BE2C (cell line): ENCODE measurements at regions not wholly inside any gene's neighbourhood (a gene's known extent, or its start where the extent isn't known, plus 50 kb on each side); places are given as distances from the start of the nearest gene placed in this dataset.
A peak's percentile ranks its signal among the peaks of the same experiment; 100 is the strongest.

Experiments
- DNase-seq: peaks from one replicate; pipeline ENCODE4 v3.0.0-alpha.2; 2020
- H3K27me3 ChIP-seq: fragments of 250-450 bp; sonication (Bioruptor Pico); 2 replicates; pipeline ENCODE4 v1.5.1; 2020; ENCODE audit warnings: mild to moderate bottlenecking
- H3K36me3 ChIP-seq: fragments of 250-450 bp; sonication (Bioruptor Pico); 2 replicates; pipeline ENCODE4 v1.5.1; 2020; ENCODE audit warnings: mild to moderate bottlenecking
- H3K4me1 ChIP-seq: fragments of 250-450 bp; sonication (Bioruptor Pico); 2 replicates; pipeline ENCODE4 v1.5.1; 2020
- H3K4me3 ChIP-seq: 2 replicates; pipeline ENCODE4 v1.5.1; 2011; ENCODE audit warnings: low read depth, low read length
- H3K9me3 ChIP-seq: fragments of 250-450 bp; sonication (Bioruptor Pico); 2 replicates; pipeline ENCODE4 v1.5.1; 2020
- TF ChIP-seq, protein P1 (sequence below): IDR thresholded peaks from 2 replicates; pipeline ENCODE4 v1.5.1; 2012; ENCODE audit warnings: mild to moderate bottlenecking, low read depth, low read length

DNA sequence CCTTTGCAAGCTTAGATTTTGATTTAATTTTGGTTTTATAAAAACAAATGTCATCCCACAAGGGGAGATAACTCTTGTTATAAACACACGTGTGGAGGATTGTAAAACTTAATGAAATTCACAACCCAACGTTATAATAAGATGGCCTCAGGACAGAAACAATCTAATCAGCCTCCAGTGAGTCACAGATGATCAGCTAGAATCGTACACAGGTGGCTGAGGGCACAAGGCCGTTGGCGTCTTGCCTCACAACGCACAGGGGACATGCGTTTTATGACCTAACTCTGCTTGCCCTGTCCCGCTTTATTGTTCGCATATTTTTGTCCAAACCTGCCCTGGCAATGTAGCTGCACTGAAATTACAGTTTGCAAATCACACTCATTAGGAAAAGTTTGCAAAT is 121.9 kb upstream of the PDZRN3 start:
- Histone ChIP-seq H3K4me1 (peaks cover 4% of the 10 kb centered on the region; the same call in 1 of the 2 replicates), H3K4me3 (no peak overlapping the region), H3K9me3 (no peaks in the 10 kb centered on the region), H3K36me3 (no peaks in the 10 kb centered on the region), H3K27me3 (no peaks in the 10 kb centered on the region)
- TF ChIP-seq, protein P1, sequence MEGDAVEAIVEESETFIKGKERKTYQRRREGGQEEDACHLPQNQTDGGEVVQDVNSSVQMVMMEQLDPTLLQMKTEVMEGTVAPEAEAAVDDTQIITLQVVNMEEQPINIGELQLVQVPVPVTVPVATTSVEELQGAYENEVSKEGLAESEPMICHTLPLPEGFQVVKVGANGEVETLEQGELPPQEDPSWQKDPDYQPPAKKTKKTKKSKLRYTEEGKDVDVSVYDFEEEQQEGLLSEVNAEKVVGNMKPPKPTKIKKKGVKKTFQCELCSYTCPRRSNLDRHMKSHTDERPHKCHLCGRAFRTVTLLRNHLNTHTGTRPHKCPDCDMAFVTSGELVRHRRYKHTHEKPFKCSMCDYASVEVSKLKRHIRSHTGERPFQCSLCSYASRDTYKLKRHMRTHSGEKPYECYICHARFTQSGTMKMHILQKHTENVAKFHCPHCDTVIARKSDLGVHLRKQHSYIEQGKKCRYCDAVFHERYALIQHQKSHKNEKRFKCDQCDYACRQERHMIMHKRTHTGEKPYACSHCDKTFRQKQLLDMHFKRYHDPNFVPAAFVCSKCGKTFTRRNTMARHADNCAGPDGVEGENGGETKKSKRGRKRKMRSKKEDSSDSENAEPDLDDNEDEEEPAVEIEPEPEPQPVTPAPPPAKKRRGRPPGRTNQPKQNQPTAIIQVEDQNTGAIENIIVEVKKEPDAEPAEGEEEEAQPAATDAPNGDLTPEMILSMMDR, result no peak
- DNase-seq, result peak; percentile 24

DNA sequence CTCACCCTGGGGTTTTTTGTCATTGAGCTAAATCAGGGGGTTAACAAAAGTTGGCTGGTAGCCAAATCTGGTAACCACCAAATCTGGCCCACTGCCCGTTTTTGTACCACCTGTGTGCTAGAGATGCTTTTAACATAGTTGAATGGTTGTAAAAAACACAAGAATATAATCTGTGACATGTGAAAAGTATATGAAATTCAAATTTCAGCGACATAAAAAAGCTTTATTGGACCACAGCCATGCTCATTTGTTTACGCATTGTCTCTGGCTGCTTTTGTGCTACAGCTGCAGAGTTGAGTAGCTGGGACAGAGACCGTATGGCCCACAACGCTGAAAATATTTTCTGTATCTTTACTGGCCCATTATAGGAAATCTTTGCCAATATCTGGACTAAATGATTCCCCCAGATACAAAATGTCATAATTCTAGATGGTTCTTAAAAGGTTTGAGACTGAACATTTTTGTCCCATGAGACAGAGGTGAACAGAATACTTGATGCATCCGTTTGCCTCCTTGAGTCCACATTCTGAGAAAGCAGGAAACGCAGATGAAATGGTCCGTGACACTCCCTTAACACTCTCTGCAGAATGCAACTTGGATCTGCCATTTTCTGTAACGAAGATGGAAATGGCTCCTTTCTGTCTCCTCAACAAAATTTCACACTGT is 120.9 kb upstream of the PDZRN3 start:
- peaks cover 4% of the 10 kb centered on the region; the same call in 1 of the 2 replicates for H3K4me1 ChIP-seq
- no peaks in the 10 kb centered on the region for H3K27me3 ChIP-seq
- H3K9me3 ChIP-seq, result no peaks in the 10 kb centered on the region
- TF ChIP-seq, protein P1, result no peak
- H3K36me3 ChIP-seq, result no peaks in the 10 kb centered on the region
- H3K4me3 ChIP-seq, result no peak overlapping the region
- DNase-seq, result no peak

DNA sequence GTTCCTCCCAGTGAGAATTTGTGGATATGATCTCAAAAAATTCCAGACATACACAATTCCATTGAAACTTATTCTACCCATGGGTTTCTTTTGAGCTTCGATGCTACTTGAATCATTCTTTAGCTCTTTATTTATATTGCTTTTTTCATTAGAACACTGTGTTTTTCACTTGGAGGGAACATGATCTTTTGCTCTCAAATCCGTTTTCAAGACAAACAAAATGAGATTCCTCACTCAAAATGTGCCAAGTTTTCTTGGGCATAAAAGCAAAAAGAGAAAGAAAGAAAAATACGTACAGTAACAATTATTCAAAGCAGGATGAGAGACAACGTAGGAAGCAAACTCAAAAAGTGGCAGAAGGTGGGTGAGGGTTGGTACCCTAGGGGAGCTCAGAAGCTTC is 118.8 kb upstream of the PDZRN3 start:
- TF ChIP-seq, protein P1, result no peak
- no peaks in the 10 kb centered on the region for H3K36me3 ChIP-seq
- H3K27me3 ChIP-seq, result no peaks in the 10 kb centered on the region
- H3K4me1 ChIP-seq, result peaks cover 4% of the 10 kb centered on the region; the same call in 1 of the 2 replicates
- DNase-seq, result no peak
- H3K4me3 ChIP-seq, result no peak overlapping the region
- no peaks in the 10 kb centered on the region for H3K9me3 ChIP-seq

DNA sequence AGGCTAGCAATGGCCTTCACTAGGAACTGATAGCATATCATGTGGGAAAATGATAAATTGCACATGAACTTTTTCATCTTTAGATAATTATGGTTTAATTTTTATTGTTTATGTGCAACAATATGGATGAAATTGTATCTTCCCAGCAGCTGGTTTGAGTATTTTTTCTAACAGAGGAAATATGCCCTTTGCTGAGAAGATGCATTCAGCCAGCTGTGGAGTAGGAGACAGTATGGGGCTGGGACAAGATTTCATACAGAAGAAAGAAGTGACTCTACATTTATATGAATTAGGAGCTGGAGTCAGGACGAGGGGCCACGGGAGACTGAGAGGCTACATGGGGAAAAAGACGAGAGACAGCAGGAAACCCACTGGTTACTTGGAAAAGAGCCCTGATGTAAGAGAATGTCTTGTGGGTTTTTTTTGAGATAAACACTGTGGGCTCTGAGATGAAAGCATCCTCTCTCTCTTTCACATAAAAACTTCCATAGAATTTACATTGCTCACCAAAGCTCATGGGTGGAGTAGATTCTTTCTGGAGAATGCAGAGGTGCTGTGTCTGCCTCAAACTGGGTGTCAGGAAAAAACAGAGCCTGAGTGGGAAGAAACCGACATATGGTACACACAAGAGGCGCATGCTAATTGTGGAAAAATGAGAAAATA is 115.2 kb upstream of the PDZRN3 start:
- Histone ChIP-seq H3K36me3 (no peaks in the 10 kb centered on the region), H3K27me3 (no peaks in the 10 kb centered on the region), H3K9me3 (no peaks in the 10 kb centered on the region), H3K4me3 (no peak overlapping the region), H3K4me1 (no peaks in the 10 kb centered on the region)
- no peak for DNase-seq
- TF ChIP-seq, protein P1, result no peak

DNA sequence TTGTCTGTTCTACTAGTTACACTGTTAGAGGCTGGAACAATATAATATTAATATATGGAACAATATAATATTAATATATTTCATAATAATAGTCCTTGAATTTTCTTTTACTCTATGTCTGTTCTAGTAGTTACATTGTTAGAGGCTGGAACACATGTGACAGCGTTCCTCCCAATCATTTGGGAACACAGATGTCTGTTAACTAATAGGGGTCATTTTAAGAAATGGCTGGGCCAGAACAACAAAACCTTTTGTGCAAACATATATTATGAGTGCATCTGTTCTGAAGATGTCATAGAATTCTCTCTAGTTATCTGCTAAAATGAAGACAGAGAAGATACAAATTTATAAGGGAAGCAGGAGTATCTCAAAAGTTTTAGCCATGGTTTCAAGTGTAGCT is 114.0 kb upstream of the PDZRN3 start:
- no peak for DNase-seq
- H3K4me3 ChIP-seq, result no peak overlapping the region
- TF ChIP-seq, protein P1, result no peak
- H3K9me3 ChIP-seq, result no peaks in the 10 kb centered on the region
- no peaks in the 10 kb centered on the region for H3K27me3 ChIP-seq
- H3K4me1 ChIP-seq, result no peaks in the 10 kb centered on the region
- H3K36me3 ChIP-seq, result no peaks in the 10 kb centered on the region
